K562 (cell line): ENCODE measurements at regions not wholly inside any gene's neighbourhood (a gene's known extent, or its start where the extent isn't known, plus 50 kb on each side); places are given as distances from the start of the nearest gene placed in this dataset.
A peak's percentile ranks its signal among the peaks of the same experiment; 100 is the strongest.

Experiments
- ATAC-seq: fragments of 200-7000 bp; cut with Tn5 transposase; 3 replicates; pipeline ENCODE4 v1.9.1; 2020; ENCODE audit warnings: moderate library complexity
- BruUV-seq: library from RNA; stranded (reverse); fragments of 400-500 nt; replicated peaks from 2 replicates; lab custom pipeline; 2021; lab: Mats Ljungman, UMichigan
- CTCF ChIA-PET: fragments of 300-600 bp; formaldehyde crosslinking; extraction: SDS; loops from one replicate; lab custom pipeline; 2021; ENCODE audit warnings: low intra/inter-chr PET ratio; lab: Yijun Ruan, JAX
- POLR2A ChIA-PET: fragments of 300-600, 350-650 bp; sonication (Branson Sonifier 250); formaldehyde crosslinking; extraction: SDS; loops from one replicate; lab custom pipeline; 2021; ENCODE audit warnings: antibody characterized with exemption, inconsistent platforms; lab: Yijun Ruan, JAX
- DNase-seq, 4 experiments: peaks; one replicate each; pipeline versions ENCODE4 v3.0.0 to v3.0.0-alpha.2; 2011 to 2018; ENCODE audit warnings: low spot score in 3 of 4, mixed read lengths in 3 of 4; ENCODE audit errors: extremely low read depth in 1 of 4
- FAIRE-seq: peaks from 2 replicates; lab custom pipeline; 2011; peaks lifted over from hg19 to GRCh38; lab: Jason Lieb, UNC
- H2AFZ ChIP-seq: 2 replicates; pipeline ENCODE4 v1.6.0; 2011; ENCODE audit warnings: low read depth, low read length, control low read depth, inconsistent platforms
- H3K27ac ChIP-seq: fragments of 200-600 bp; 3 replicates; pipeline ENCODE4 v1.8.0; 2011; ENCODE audit warnings: low read depth, mild to moderate bottlenecking, control low read depth, inconsistent platforms, low read length, moderate library complexity, mixed read lengths; ENCODE audit errors: extremely low read depth
- H3K27me3 ChIP-seq, 2 experiments: fragments of 300-600 bp in 1 of 2; 2 replicates in 1 of 2; 3 replicates in 1 of 2; pipeline versions ENCODE4 v1.6.0 to v1.8.0; 2011; ENCODE audit warnings: inconsistent platforms in 2 of 2, low read length in 2 of 2, mild to moderate bottlenecking in 1 of 2, mixed read lengths in 1 of 2, moderate library complexity in 1 of 2; ENCODE audit not compliant: control insufficient read depth in 2 of 2, insufficient read depth in 2 of 2
- H3K36me3 ChIP-seq: fragments of 300-600 bp; 3 replicates; pipeline ENCODE4 v1.8.0; 2011; ENCODE audit warnings: mild to moderate bottlenecking, low read length, inconsistent platforms; ENCODE audit not compliant: control insufficient read depth, insufficient read depth
- H3K4me1 ChIP-seq, 2 experiments: fragments of 200-600 bp in 1 of 2; replicated peaks in 1 of 2; 2 replicates in 1 of 2; 3 replicates in 1 of 2; pipeline versions ENCODE4 v1.5.1 to v1.8.0; 2011; ENCODE audit warnings: inconsistent platforms in 2 of 2, low read length in 2 of 2, mild to moderate bottlenecking in 1 of 2, mixed read lengths in 1 of 2, moderate library complexity in 1 of 2; ENCODE audit not compliant: control insufficient read depth in 2 of 2, insufficient read depth in 2 of 2
- H3K4me2 ChIP-seq: 2 replicates; pipeline ENCODE4 v1.6.1; 2011; ENCODE audit warnings: low read length, control low read depth, inconsistent platforms, mixed read lengths; ENCODE audit not compliant: insufficient read depth
- H3K4me3 ChIP-seq: fragments of 200-600 bp; sonication (generic), shearing (Covaris generic); 2 replicates; pipeline ENCODE4 v1.5.1; 2016; ENCODE audit warnings: control low read depth, inconsistent platforms
- H3K79me2 ChIP-seq: fragments of 200-600 bp; 3 replicates; pipeline ENCODE4 v1.8.0; 2011; ENCODE audit warnings: low read length, inconsistent platforms; ENCODE audit not compliant: control insufficient read depth, insufficient read depth
- H3K9ac ChIP-seq, 2 experiments: 2 replicates each; pipeline versions ENCODE4 v1.6.0 to v1.6.1; 2011; ENCODE audit warnings: low read depth in 2 of 2, low read length in 2 of 2, control low read depth in 1 of 2, inconsistent platforms in 1 of 2, mild to moderate bottlenecking in 1 of 2, mixed read lengths in 1 of 2; ENCODE audit not compliant: insufficient read depth in 1 of 2
- H3K9me1 ChIP-seq: one replicate; pipeline ENCODE4 v1.6.0; 2011; ENCODE audit warnings: inconsistent platforms, mild to moderate bottlenecking, low read length, moderate library complexity; ENCODE audit not compliant: control insufficient read depth, insufficient read depth
- H3K9me3 ChIP-seq: replicated peaks from 2 replicates; pipeline ENCODE4 v1.5.1; 2011; ENCODE audit warnings: low read depth, low read length, inconsistent platforms; ENCODE audit not compliant: control insufficient read depth, insufficient read depth
- H4K20me1 ChIP-seq: replicated peaks from 2 replicates; pipeline ENCODE4 v1.6.1; 2011; ENCODE audit warnings: low read length, inconsistent platforms, mixed read lengths; ENCODE audit not compliant: control insufficient read depth, insufficient read depth
- BDP1 ChIP-seq: IDR thresholded peaks from 3 replicates; pipeline ENCODE4 v1.6.1; 2011; ENCODE audit not compliant: insufficient read length, insufficient read depth
- C11orf30 ChIP-seq: fragments of 450-650 bp; IDR thresholded peaks from 2 replicates; pipeline ENCODE4 v1.6.1; 2016; ENCODE audit warnings: low read depth, mild to moderate bottlenecking
- MAFF ChIP-seq: IDR thresholded peaks from 2 replicates; pipeline ENCODE4 v1.6.1; 2012; ENCODE audit warnings: low read length, improper control_type of control experiment
- MAFG ChIP-seq: fragments of 450-650 bp; conservative IDR thresholded peaks from 2 replicates; pipeline ENCODE4 v1.6.1; 2016; ENCODE audit warnings: missing genetic modification characterization, missing compliant biosample characterization
- MAFK ChIP-seq: IDR thresholded peaks from 2 replicates; pipeline ENCODE4 v1.6.1; 2011; ENCODE audit warnings: low read length, improper control_type of control experiment
- MEF2A ChIP-seq: IDR thresholded peaks from 2 replicates; pipeline ENCODE4 v1.6.1; 2011; ENCODE audit warnings: low read depth, mild to moderate bottlenecking, low read length, moderate library complexity; ENCODE audit not compliant: control insufficient read depth
- MXI1 ChIP-seq: IDR thresholded peaks from 2 replicates; pipeline ENCODE4 v1.6.1; 2011; ENCODE audit warnings: low read depth, mild to moderate bottlenecking, improper control_type of control experiment, low read length
- NFE2L1 ChIP-seq: fragments of 450-650 bp; IDR thresholded peaks from 2 replicates; pipeline ENCODE4 v1.6.1; 2016; ENCODE audit warnings: missing genetic modification characterization, low read depth, mild to moderate bottlenecking, missing compliant biosample characterization, moderate library complexity, borderline replicate concordance
- STAG1 ChIP-seq: sonication (generic); formaldehyde crosslinking; IDR thresholded peaks from 2 replicates; pipeline ENCODE4 v1.5.0; 2020; ENCODE audit warnings: missing genetic modification reagents, borderline replicate concordance
- TRIM28 ChIP-seq: fragments of 450-650 bp; IDR thresholded peaks from 2 replicates; pipeline ENCODE4 v1.6.1; 2017
- ZBTB1 ChIP-seq: sonication (generic); formaldehyde crosslinking; IDR thresholded peaks from 2 replicates; pipeline ENCODE4 v1.8.1; 2023; ENCODE audit warnings: missing genetic modification reagents, low read depth, mild to moderate bottlenecking, borderline replicate concordance
- ZNF232 ChIP-seq: sonication (generic); formaldehyde crosslinking; IDR thresholded peaks from 2 replicates; pipeline ENCODE4 v1.8.0; 2022; ENCODE audit warnings: mild to moderate bottlenecking, missing genetic modification reagents
- ZNF316 ChIP-seq: fragments of 450-650 bp; IDR thresholded peaks from 2 replicates; pipeline ENCODE4 v1.6.1; 2016
- ZNF696 ChIP-seq: fragments of 250-450 bp; sonication (Bioruptor Pico); conservative IDR thresholded peaks from 2 replicates; pipeline ENCODE4 v1.4.0; 2020; ENCODE audit warnings: mild to moderate bottlenecking, moderate library complexity
- WGBS: fragments of 100-300 bp; shearing (Covaris generic); methylation state at CpG from one replicate; pipeline ENCODE4 v1.1.6; 2016; ENCODE audit warnings: low coverage, mixed read lengths; ENCODE audit not compliant: insufficient coverage; ENCODE audit errors: missing lambda C conversion rate; 5-methylcytosine and 5-hydroxymethylcytosine counted together
- in situ Hi-C: fragments of 300-500 bp; cut with MboI; formaldehyde crosslinking; loops from 4 replicates; pipeline ENCODE4 v1.15.0; 2018; ENCODE audit warnings: inconsistent platforms, mixed read lengths
- intact Hi-C: fragments of 100-400 bp; cut with micrococcal nuclease; formaldehyde crosslinking; loops from 2 replicates; pipeline ENCODE4 v1.14.2; 2022
- TF ChIP-seq, protein P1 (sequence below): sonication (generic); formaldehyde crosslinking; IDR thresholded peaks from 2 replicates; pipeline ENCODE4 v1.8.1; 2023; ENCODE audit warnings: mild to moderate bottlenecking, missing genetic modification reagents
- TF ChIP-seq, protein P2 (sequence below): fragments of 450-650 bp; formaldehyde crosslinking; conservative IDR thresholded peaks from 2 replicates; pipeline ENCODE4 v1.4.0; 2022; ENCODE audit warnings: mild to moderate bottlenecking, missing genetic modification characterization
- TF ChIP-seq, protein P3 (sequence below): sonication (generic); IDR thresholded peaks from 2 replicates; pipeline ENCODE4 v1.6.1; 2016

DNA sequence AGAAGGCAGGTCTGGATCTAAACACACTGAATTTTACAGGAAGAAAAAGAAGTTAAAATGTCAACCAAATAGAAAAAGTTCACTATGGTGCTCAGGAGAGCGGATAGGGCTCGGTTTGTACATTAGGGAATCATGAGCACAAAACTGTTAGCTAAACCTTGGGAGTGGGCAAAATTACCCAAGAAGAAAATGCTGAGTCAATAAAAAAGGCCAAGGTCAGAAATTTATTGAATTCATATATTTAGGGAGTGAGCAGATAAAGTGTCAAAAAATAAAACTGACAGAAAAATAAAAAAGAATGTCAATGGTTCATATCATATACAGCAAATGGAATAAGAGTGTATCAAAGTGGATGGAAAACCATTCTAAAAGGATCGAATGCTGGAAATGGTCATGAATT is 452.5 kb upstream of the SMIM31 start:
- H3K27ac ChIP-seq: no peak overlapping the region
- DNase-seq: no peak
- H4K20me1 ChIP-seq: no peaks in the 10 kb centered on the region
- no peak for ATAC-seq
- no peaks in the 10 kb centered on the region for H3K36me3 ChIP-seq
- no peaks in the 10 kb centered on the region for H3K4me1 ChIP-seq
- POLR2A ChIA-PET: no interaction called here
- no peak for FAIRE-seq
- no peak overlapping the region for H3K9ac ChIP-seq
- no peak overlapping the region for H2AFZ ChIP-seq
- WGBS: 0% methylated on average over 3 of the region's 3 CpGs
- H3K4me2 ChIP-seq: no peak overlapping the region
- no peaks in the 10 kb centered on the region for H3K9me1 ChIP-seq
- intact Hi-C loops: no loop called here
- H3K79me2 ChIP-seq: no peaks in the 10 kb centered on the region
- TF ChIP-seq MAFK: peak; percentile 60; the same call in 1 of the 2 replicates
- no peak for TF ChIP-seq ZBTB1 (CRISPR knock-in tag)
- no peak for TF ChIP-seq ZNF696
- TF ChIP-seq, protein P1, sequence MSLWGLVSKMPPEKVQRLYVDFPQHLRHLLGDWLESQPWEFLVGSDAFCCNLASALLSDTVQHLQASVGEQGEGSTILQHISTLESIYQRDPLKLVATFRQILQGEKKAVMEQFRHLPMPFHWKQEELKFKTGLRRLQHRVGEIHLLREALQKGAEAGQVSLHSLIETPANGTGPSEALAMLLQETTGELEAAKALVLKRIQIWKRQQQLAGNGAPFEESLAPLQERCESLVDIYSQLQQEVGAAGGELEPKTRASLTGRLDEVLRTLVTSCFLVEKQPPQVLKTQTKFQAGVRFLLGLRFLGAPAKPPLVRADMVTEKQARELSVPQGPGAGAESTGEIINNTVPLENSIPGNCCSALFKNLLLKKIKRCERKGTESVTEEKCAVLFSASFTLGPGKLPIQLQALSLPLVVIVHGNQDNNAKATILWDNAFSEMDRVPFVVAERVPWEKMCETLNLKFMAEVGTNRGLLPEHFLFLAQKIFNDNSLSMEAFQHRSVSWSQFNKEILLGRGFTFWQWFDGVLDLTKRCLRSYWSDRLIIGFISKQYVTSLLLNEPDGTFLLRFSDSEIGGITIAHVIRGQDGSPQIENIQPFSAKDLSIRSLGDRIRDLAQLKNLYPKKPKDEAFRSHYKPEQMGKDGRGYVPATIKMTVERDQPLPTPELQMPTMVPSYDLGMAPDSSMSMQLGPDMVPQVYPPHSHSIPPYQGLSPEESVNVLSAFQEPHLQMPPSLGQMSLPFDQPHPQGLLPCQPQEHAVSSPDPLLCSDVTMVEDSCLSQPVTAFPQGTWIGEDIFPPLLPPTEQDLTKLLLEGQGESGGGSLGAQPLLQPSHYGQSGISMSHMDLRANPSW (CRISPR knock-in tag): no peak
- TF ChIP-seq MXI1: no peak
- peak; percentile 40 for TF ChIP-seq MAFG (tag)
- TF ChIP-seq, protein P2, sequence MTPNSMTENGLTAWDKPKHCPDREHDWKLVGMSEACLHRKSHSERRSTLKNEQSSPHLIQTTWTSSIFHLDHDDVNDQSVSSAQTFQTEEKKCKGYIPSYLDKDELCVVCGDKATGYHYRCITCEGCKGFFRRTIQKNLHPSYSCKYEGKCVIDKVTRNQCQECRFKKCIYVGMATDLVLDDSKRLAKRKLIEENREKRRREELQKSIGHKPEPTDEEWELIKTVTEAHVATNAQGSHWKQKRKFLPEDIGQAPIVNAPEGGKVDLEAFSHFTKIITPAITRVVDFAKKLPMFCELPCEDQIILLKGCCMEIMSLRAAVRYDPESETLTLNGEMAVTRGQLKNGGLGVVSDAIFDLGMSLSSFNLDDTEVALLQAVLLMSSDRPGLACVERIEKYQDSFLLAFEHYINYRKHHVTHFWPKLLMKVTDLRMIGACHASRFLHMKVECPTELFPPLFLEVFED (CRISPR knock-in tag): no peak
- no peak for TF ChIP-seq ZNF232 (CRISPR knock-in tag)
- no peak for TF ChIP-seq TRIM28
- TF ChIP-seq NFE2L1: no peak
- TF ChIP-seq, protein P3, sequence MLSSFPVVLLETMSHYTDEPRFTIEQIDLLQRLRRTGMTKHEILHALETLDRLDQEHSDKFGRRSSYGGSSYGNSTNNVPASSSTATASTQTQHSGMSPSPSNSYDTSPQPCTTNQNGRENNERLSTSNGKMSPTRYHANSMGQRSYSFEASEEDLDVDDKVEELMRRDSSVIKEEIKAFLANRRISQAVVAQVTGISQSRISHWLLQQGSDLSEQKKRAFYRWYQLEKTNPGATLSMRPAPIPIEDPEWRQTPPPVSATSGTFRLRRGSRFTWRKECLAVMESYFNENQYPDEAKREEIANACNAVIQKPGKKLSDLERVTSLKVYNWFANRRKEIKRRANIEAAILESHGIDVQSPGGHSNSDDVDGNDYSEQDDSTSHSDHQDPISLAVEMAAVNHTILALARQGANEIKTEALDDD: no peak
- TF ChIP-seq MAFF: peak; percentile 67
- TF ChIP-seq ZNF316: peak; percentile 63
- TF ChIP-seq C11orf30: peak; percentile 41; the same call in 1 of the 2 replicates
- no peak for TF ChIP-seq MEF2A
- TF ChIP-seq BDP1: no peak
- TF ChIP-seq STAG1 (CRISPR knock-in tag): no peak
- TF ChIP-seq, all 486 proteins: peak for 5
- no peak overlapping the region for H3K4me3 ChIP-seq
- in situ Hi-C loops: no loop called here
- CTCF ChIA-PET: no interaction called here
- peaks cover 1% of the 10 kb centered on the region; the same call in 1 of the 2 replicates for H3K9me3 ChIP-seq
- H3K27me3 ChIP-seq: no peaks in the 10 kb centered on the region
- no TSS peak for BruUV-seq
